SW480 (cell line): ENCODE measurements at regions not wholly inside any gene's neighbourhood (a gene's known extent, or its start where the extent isn't known, plus 50 kb on each side); places are given as distances from the start of the nearest gene placed in this dataset.

ENCODE experiments used
- DNase-seq: peaks from one replicate; pipeline ENCODE4 v3.0.0-alpha.2; 2016; ENCODE audit warnings: low spot score

DNA sequence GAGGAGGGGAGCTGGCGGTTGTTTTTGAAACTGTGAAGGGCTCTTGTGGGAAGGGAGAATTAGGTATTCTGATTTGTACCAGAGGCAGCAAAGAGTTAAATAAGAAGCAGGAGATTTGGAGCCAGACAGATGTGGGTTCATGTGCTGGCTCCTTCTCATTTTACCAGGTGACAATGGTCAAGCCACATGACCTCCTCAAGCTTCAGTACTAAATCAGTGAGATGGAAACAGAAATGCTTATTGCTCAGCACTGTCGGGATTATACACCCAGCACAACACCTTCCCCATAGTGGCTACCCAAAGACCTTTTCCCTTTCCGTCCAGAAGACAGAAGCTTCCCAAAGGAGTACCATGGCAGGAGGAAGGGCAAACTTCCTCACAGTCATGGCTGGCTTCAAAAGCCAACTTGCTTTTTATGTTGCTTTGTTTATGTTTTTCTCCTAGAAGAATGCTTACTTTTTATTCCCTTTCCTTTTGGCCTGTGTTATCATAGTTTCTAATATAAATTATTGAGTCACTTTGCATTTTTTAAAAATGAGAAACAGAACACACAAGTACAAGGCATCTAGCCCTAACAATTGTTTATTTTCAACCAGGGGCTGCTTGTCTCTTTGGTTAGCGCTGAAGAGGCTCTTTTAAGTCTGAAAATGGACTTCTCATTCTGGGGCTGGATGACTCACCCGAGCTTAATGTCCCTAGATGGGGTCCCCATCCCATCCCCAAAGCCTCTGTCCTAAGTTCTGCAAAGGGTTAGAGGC is 181.5 kb upstream of the ZBED5 start:
- DNase-seq: no peak

DNA sequence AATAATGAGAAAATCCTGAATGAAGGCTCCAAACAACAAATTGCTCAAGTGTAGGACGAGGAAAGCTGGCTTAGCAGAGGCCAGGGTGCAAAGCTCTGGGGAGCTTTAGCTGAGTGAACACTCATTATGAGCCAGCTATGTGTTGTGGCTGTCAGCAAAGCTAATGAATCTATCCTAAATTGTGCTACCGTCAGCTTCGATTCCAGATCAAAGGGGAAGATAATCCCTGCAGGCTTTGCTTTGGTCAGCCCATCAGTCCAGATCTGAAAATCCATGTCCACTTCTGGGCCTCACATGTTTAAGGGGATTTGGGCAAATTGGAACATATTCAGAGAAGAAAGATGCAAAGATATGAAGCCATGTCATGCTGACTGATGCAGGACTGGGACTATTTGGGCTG is 180.9 kb upstream of the ZBED5 start:
- no peak for DNase-seq

DNA sequence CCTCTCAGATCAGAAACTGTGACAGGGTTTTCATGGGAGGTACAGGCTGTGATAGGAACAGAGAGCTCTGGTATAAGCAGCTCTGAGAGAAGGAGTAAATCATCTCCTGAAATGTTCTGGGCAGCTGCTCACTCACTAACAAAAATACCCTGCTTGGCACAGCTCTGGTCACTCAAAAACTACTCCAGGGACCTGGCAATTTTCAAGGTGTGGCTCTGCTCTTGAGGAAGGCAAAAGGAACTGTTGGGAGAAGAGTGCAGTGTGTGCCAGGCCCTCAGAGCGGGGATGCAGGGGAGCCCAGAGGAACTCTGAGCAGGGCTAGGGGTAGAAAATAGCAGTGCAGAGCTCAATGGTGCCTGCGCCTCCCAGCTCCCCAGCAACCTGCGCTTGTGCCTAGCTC is 180.5 kb upstream of the ZBED5 start:
- no peak for DNase-seq

DNA sequence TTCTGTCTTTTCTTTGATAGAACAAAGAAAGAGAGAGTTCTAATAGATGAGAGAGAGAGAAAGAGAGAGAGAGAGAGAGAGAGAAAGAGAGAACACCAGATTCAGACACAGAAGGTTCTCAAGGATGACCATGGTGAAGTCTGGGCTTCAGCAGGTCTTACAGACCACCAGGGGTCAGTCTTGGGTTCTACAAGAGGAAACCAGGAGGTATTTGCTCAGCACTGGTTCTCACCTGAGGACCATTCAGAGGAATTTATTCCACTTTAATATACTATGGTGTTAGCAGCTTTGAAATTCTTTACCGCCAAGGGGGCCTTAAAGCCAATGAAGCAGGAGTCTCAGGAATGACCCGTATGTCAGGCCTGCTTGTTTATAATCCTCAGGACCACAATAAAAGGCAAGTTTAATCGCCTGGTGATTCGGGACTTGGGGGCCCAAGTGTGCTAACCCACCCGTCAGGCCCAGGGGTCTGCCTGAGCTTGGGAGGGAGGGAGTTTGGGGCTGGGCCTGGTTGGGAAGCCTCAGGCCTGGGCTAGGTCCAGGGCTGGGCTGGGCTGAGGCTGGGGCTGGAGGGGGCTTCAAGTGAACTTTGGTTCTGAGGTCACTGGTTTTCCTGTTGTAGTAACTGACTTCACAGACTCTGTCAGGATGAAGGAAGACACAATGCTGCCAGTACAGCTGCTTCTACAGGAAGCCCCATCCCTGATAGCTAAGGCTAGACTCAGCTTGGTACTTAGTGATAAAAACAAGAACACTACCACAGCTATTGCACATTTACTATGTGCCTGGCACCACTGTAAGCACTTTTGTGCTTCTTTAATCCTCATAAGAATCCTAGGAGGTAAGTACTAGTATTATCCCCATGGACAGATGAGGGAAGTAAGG is 179.2 kb upstream of the ZBED5 start:
- peak; percentile 76 for DNase-seq

DNA sequence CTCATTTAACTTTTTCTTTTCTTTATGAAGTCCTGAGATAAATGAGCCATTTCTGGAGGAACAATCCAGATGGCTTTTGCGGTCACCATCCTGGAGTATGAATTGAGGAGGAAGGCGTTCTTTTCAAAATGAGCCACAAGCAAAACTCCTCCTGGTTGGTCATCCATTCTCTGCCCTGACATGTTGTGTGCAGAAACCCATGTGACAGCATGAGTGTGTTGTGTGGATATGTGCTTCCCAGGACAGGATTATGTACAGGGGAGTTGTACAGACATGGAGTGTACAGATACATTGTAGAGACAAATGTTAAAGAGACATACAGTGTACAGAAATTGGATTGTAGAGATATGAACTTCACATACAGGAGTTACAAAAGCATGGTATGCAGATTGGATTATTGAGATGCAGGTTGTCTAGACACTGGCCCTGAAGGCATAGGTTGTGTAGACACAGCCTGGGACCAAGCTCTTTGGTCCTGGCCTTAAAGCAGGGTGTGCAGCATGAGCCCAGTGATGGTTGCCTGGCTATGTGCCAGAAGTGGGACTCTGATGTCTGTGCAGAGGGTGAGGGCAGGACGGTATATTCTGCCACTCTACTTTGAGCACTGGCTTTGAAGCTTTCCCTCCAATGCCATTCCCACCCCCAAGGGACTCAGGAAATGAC is 178.5 kb upstream of the ZBED5 start:
- DNase-seq: no peak

DNA sequence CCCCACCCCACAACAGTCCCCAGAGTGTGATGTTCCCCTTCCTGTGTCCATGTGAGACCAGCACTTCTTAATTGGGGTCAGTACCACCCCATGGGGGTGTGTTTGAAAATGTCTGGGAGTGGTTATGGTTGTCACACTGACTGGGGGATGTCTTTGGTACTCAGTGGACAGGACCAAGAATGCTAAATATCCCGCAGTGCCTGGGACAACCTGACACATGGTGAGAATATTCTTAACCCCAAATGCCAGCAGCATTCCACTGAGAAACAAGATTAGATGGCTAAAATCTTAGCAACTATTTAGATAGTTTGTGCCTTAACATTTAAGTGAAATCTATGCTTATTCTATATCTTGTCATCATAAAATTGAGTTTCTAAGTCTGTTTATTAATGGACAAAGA is 177.5 kb upstream of the ZBED5 start:
- DNase-seq: no peak

DNA sequence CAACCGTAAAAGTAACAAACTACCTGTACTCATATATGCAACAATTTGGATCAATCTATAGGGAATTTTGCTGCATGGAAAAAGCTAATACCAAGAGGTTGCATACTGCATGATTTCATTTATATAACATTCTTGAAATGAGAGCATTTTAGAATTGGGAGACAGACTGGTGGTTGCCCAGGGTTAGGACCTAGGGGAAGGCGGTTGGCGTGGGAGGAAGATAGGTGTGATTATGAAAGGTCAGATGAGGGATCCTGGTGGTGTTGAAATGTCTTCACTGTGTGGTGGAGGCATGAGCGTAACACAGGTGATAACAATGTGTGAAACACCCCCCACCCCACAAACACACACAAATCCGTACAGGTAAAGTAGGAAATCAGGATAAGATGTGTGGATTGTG is 176.6 kb upstream of the ZBED5 start:
- DNase-seq: no peak

DNA sequence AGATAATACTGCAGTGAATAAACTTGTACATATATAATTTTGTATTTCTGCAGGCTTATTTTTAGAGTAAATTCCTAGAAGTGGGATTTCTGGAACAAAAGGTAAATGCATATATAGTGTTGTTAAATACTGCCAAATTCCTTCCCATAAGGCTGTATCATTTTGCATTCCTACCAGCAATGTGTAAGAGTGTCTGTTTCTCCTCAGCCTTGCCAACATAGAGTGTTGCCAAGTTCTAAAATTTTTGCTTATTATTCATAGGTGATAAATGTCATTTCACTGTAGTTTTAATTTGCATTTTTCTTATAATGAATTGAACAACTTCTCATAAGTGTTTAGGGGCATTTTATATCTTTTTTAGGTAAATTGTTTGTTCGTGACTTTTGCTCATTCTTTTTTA is 174.2 kb upstream of the ZBED5 start:
- no peak for DNase-seq

DNA sequence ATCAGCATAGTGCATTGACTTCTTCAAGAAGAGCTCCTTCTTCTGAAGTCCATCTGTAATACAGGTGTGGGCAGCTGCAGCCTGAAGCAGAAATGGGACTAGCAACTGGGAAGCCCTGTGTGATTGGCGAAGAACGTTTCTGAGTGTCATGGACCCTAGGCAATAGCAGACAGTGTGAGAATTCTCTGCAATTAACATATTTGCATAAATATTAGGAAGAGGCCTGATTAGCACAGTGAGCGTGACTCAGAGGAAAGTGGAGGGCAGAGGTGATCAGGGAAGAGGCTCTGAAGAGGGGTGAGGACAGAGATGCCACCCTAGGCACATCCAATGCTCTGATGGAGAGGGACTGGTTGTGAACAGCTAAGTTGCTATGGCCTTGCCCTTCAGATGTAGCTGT is 171.2 kb upstream of the ZBED5 start:
- DNase-seq: no peak

DNA sequence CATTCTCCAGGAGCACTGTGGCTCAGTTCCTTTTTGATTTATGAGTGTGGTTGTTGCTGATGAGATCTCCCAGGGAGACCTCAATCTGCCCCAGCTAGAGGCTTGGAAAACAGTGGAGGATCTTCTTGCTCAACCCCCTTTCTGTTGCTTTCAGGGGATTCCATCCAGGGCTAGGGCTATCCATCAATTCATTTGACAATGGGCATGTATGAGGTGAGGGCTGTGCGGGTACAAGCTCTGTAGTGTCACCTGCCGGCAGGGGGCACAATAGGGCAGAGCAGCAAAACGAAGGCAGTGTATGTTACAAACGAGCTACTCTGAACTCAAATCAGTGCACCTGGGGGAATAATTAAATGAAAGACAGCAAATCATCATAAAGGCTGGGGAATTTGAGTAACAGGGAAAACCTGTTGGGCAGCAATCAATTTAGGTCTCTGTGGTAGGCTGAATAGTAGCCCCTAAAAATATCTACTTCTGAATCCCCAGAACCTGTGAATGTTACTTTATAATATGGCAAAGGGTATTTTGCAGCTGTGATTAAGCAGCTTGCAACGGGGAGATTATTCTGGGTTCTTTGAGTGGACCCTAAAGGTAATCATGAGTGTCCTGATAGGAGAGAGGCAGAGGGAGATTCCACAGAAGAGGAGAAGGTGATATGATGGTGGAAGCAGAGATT is 170.3 kb upstream of the ZBED5 start:
- peak; percentile 59 for DNase-seq

DNA sequence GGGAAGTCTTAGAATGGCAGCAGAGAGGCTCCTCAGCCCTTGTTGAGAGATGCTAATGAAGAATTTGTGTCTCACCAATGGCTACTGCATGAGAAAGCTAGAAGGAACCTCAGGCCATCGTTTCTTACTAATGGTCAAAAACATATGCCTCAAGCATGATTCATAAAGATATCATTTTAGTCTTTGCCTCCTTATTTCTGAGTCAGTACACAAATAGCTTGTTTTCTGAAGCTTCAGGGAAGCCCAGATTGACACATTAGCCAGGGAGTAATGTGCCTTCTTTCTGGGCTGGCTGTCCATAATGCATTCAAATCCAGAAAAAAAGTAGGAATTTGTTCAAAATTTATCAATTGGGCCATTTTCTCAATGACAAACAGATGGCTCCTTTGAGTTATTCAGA is 169.4 kb upstream of the ZBED5 start:
- DNase-seq: no peak

DNA sequence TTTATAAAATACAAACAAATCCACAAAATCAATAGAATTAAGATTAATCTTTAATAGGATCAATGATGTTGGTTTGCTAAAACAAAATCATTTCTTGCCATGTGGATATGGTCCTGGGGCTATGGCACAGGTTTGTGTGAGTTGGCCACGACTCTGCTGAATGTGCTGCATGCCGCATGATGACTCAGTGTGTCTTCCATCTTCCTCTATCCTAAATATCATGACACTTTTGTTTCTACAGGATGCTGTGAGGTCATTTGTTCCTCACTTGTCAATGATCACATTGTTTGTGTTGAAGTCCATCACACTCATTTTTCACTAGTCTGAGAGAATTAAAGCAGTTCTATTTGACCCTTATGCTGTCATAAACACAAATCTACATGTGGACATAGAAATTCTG is 167.2 kb upstream of the ZBED5 start:
- no peak for DNase-seq

DNA sequence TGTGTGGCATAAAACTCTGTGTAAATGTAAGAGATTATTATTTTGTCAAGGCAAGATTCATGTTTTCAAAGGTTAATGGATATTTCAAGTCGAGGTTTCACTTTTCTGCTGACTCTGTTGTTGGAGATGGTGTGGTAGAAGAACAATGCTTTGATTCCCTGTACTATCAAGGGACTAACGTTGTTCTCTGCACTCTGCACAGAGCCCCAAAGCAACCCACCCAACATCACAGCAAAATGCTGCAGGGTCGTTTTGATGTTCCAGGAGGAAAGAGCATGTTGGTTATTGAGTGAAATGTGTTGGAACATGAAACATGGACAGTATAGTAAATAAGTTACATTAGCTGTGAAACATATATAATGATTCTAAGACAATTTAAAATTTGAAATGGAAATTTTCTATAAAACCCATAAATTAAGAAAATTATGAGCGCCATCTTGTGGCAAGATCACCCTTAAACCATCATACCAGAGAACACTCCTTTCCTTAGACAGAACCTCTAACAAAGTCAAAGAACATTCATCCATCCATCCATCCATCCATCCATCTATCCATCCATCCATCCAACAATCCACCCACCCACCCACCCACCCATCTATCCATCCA is 164.4 kb upstream of the ZBED5 start:
- peak; percentile 16 for DNase-seq

DNA sequence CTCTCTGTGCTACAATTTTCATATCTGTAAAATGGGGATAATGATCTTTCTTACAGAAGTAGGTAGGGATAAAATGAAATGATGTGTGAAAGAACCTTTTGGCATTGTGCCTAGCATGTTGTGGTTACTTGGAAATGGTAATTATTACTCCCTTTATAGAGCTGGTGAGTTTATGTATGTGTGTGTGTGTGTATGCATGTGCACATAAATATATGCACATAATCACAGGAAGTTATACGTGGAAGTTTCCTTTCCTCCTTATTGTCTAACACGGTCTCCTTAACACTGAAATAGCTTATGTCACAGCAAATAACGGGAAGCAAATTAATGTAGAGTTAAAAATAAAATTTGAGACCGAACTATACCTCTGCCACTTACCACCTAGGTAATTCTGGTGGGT is 163.7 kb upstream of the ZBED5 start:
- no peak for DNase-seq

DNA sequence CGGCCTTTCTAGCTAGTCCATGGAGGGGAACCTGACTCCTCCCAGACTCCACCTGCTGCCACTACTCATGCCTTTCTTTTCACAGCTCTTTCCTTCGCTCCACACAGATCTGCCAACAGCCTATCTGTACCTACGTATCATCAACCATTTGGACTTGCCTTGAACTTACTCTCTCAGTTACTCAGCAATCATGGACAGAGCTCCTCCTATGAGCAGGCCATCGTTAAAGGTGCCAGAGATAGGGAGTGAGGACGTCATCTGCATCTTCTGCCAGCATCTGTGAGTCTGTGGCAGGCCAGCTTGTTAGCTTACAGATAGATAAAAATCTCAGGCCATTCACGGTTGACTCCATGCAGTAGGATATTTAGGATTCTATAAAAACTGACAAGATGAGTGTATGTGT is 162.9 kb upstream of the ZBED5 start:
- no peak for DNase-seq

DNA sequence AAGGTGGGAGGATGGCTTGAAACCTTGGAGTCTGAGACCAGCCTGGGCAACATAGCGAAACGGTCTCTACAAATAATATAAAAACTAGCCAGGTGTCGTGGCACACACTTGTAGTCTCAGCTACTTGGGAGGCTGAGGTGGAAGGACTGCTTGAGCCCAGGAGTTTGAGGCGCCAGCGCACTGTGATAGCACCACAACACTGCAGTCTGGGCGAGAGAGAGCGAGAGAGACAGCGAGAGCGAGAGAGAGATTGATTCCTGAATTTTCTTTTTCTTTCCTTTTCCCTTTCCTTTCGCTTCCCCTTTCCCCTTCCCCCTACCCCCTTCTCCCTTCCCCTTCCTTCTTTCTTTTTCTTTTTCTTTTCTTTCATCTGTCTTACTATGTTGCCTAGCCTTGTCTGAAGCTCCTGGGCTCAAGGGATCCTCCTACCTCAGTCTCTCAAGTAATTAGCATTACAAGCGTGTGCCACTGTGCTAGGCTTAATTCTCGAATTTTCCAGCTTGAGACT is 162.4 kb upstream of the ZBED5 start:
- DNase-seq: no peak

DNA sequence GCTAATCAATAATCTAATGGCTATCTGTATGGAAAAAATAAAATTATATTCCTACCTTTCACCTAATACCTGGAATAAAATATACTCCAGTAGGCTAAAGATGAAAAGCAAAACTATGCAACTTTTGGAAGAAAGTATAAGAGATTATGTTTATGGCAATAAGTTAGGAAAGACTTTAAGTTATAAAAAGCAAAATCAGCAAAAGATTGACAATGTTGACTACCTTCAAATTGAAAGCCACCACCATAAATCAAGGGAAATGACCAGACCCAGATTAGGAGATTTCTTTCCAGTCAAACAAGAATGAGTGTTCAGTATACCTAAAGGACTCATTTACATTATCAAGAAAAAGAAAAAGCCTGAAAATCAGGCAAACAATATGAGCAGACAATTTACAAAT is 159.1 kb upstream of the ZBED5 start:
- no peak for DNase-seq

DNA sequence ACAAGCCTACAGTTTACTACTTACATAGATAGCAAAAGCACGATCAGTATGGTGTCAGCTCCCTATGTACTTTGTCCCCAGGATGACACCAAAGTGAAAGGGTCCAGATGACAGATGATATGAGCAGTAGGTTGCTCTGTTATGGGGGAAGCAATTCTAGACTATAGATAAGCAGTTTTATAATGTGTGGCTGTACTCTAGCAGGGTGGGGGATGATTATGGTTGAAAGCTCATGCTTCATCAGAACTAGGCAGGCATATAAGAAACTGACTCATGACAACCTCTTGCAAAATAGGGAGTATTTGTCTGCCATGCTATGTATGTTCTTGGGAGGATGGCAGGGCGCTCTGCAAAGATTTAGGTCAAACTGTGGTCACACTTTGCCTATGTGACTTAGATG is 158.2 kb upstream of the ZBED5 start:
- no peak for DNase-seq

DNA sequence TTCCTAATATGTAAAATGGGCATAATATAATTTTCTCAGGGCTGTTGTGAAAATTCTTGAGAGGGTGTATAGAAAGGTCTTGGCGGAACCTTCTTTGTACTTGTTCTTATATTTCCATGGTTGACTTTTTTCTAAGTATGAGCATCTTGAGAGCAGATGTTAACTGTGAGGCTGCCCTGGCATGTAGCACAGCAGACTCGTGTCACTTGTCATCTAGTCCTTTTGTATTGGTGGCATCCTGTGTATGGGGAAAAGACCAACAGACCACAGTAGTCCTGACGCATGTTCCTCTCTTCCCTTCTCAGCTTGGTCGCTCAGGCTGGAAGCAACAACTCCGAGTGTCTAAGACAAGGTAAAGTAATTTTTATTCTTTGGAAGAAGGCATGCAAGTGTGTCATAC is 153.8 kb upstream of the ZBED5 start:
- no peak for DNase-seq

DNA sequence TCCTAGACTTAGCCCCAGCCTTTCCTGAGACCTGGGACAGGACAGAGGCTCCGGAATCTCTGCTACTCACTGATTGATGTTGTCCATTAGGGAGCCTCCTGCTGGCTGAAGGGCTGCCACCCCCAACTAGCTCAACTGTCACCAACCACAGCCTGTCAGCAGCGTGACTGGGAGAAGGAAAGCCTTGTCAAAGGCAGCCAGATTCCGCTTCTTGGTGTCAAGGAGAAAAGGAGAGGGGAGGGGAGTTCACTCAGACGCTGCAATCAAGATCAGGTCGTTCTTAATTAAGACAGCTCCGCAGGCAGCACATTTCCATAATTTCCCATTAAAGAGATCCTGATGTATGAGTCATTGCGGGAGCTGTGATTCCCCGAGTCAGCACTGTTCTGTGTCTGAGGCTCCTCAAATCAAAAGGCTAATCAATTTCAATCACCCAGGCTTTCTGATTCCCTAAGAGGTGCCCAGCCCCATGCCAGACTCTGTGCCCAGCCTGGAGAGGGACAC is 152.8 kb upstream of the ZBED5 start:
- DNase-seq: peak; percentile 56

DNA sequence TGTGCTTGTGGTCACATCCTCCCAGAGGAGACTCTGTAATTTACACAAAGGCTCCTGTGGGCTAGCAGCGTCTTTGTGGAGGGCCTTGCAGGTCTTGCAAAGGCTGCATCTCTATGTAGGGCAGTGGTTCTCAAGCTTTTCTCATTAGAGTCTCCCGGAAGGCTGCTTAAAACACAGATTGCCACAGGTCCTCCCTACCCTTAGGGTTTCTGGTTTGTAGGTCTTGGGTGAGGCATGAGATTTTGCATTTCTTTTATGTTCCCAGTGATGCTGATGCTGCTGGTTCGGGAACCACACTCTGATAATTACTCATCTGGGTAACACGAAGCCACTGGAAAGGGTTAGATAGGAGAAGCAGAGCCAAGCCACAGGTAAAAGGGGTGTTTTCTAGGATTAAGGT is 151.3 kb upstream of the ZBED5 start:
- no peak for DNase-seq

DNA sequence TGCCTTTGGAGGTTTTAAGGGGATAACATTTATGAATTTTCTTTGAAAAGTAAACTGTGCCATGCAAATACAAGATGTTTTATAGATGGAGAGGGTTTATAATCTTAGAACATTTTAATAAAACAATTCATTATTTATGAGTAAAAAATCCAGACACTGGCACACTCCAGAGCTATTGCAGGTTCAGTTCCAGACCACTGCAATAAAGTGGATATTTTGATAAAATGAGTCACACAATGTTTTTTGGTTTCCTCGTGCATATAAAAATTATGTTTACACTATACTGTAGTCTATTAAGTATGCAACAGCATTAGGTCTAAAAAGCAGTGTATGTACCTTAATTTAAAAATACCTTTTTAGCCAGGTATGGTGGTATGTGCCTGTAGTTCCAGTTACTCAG is 146.2 kb upstream of the ZBED5 start:
- no peak for DNase-seq
